NB4 (cell line): ENCODE measurements at regions not wholly inside any gene's neighbourhood (a gene's known extent, or its start where the extent isn't known, plus 50 kb on each side); places are given as distances from the start of the nearest gene placed in this dataset.

Experiments used
- CTCF ChIP-seq: IDR thresholded peaks from one replicate; pipeline ENCODE4 v1.5.1; 2012; ENCODE audit warnings: low read depth, low read length
- MYC ChIP-seq: IDR thresholded peaks from 2 replicates; pipeline ENCODE4 v1.6.1; 2011; ENCODE audit warnings: low read depth, low read length
- POLR2A ChIP-seq: IDR thresholded peaks from 2 replicates; pipeline ENCODE4 v1.6.1; 2011; ENCODE audit warnings: mild to moderate bottlenecking; ENCODE audit not compliant: insufficient read length; ENCODE audit errors: extremely low read depth

- no peak for TF ChIP-seq CTCF
- no peak for TF ChIP-seq POLR2A
- TF ChIP-seq MYC, result no peak
Observed at GRCh38 chr4:126827669-126828068, 805.1 kb upstream of the INTU start.
